ENCODE measurements at regions not wholly inside any gene's neighbourhood (a gene's known extent, or its start where the extent isn't known, plus 50 kb on each side); places are given as distances from the start of the nearest gene placed in this dataset.

GRCh38 chr10:86601956-86602602 is 52.3 kb upstream of the OPN4 start (continued):
- TF ChIP-seq CTCF (IDR thresholded peaks at IDR 0.05; ENCODE audit: low read depth, low read length, missing input control) (no peak), RAD21 (IDR thresholded peaks at IDR 0.05) (peak in 1 of 2 donors; percentile 8), GABPA (IDR thresholded peaks at IDR 0.05 in 1 of 2, conservative IDR thresholded peaks at IDR 0.05 in 1 of 2) (no peak)

GRCh38 chr10:86603256-86603655 is 51.1 kb upstream of the OPN4 start:
- TF ChIP-seq RXRA (IDR thresholded peaks at IDR 0.05) (peak in 1 of 2 donors; percentile 55), YY1 (IDR thresholded peaks at IDR 0.05) (peak; percentile 10), HNF4G (IDR thresholded peaks at IDR 0.05) (peak; percentile 13), JUND (IDR thresholded peaks at IDR 0.05) (peak in 1 of 2 donors; percentile 24), RAD21 (IDR thresholded peaks at IDR 0.05) (peak; percentile 6 to 22), TAF1 (conservative IDR thresholded peaks at IDR 0.05) (no peak), EGR1 (IDR thresholded peaks at IDR 0.05; ENCODE audit: low read depth in 2 of 2) (no peak), REST (IDR thresholded peaks at IDR 0.05) (no peak), HNF4A (conservative IDR thresholded peaks at IDR 0.05) (peak; percentile 49 to 58), GABPA (IDR thresholded peaks at IDR 0.05 in 1 of 2, conservative IDR thresholded peaks at IDR 0.05 in 1 of 2) (no peak), SP1 (IDR thresholded peaks at IDR 0.05) (peak; percentile 33)
- TF ChIP-seq, protein P1, sequence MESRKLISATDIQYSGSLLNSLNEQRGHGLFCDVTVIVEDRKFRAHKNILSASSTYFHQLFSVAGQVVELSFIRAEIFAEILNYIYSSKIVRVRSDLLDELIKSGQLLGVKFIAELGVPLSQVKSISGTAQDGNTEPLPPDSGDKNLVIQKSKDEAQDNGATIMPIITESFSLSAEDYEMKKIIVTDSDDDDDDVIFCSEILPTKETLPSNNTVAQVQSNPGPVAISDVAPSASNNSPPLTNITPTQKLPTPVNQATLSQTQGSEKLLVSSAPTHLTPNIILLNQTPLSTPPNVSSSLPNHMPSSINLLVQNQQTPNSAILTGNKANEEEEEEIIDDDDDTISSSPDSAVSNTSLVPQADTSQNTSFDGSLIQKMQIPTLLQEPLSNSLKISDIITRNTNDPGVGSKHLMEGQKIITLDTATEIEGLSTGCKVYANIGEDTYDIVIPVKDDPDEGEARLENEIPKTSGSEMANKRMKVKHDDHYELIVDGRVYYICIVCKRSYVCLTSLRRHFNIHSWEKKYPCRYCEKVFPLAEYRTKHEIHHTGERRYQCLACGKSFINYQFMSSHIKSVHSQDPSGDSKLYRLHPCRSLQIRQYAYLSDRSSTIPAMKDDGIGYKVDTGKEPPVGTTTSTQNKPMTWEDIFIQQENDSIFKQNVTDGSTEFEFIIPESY (IDR thresholded peaks at IDR 0.05), result no peak
- no peak for DNase-seq (ENCODE audit: low spot score)
- Histone ChIP-seq H3K27me3 (ENCODE audit: control insufficient read depth in 4 of 4, insufficient read depth in 4 of 4, low read length in 3 of 4) (no peaks in the 10 kb centered on the region), H3K9me3 (ENCODE audit: control insufficient read depth in 4 of 4, low read length in 3 of 4) (no peaks in the 10 kb centered on the region), H3K36me3 (ENCODE audit: control insufficient read depth in 4 of 4, insufficient read depth in 3 of 4, low read depth in 1 of 4, low read length in 3 of 4) (no peaks in the 10 kb centered on the region), H3K9ac (ENCODE audit: low read depth in 1 of 2, low read length in 2 of 2) (no peak overlapping the region), H3K27ac (ENCODE audit: low read depth in 1 of 2, low read length in 2 of 2) (no peak overlapping the region), H3K4me3 (ENCODE audit: low read depth in 1 of 3, low read length in 3 of 3) (no peak overlapping the region), H3K4me1 (ENCODE audit: control insufficient read depth in 4 of 4, insufficient read depth in 4 of 4, low read length in 3 of 4) (peaks cover 0 to 17% (median 9%) of the 10 kb centered on the region in 4 donors)
- WGBS, result 54% methylated on average over 4 of the region's 4 CpGs
